K562 (cell line): ENCODE measurements at regions not wholly inside any gene's neighbourhood (a gene's known extent, or its start where the extent isn't known, plus 50 kb on each side); places are given as distances from the start of the nearest gene placed in this dataset.

Experiments
- ADNP ChIP-seq: fragments of 200-800 bp; sonication (Bioruptor generic); IDR thresholded peaks from 2 replicates; pipeline ENCODE4 v1.6.1; 2016; ENCODE audit warnings: missing genetic modification characterization, missing compliant biosample characterization
- CC2D1A ChIP-seq: fragments of 450-650 bp; IDR thresholded peaks from 2 replicates; pipeline ENCODE4 v1.6.1; 2017; ENCODE audit warnings: mild to moderate bottlenecking
- CREBBP ChIP-seq: IDR thresholded peaks from one replicate; pipeline ENCODE4 v1.6.1; 2012; ENCODE audit warnings: low read depth, mild to moderate bottlenecking, control low read depth, inconsistent platforms, low read length
- DIDO1 ChIP-seq: fragments of 450-650 bp; IDR thresholded peaks from 2 replicates; pipeline ENCODE4 v1.6.1; 2016; ENCODE audit warnings: low read depth, missing biosample characterization, missing genetic modification characterization
- EWSR1 ChIP-seq: fragments of 450-650 bp; IDR thresholded peaks from 2 replicates; pipeline ENCODE4 v1.6.1; 2018; ENCODE audit warnings: borderline replicate concordance, mild to moderate bottlenecking, low read depth, moderate library complexity; ENCODE audit not compliant: partially characterized antibody
- NFE2L1 ChIP-seq: fragments of 450-650 bp; IDR thresholded peaks from 2 replicates; pipeline ENCODE4 v1.6.1; 2016; ENCODE audit warnings: missing genetic modification characterization, low read depth, mild to moderate bottlenecking, missing compliant biosample characterization, moderate library complexity, borderline replicate concordance
- NFXL1 ChIP-seq: fragments of 450-650 bp; formaldehyde crosslinking; IDR thresholded peaks from 2 replicates; pipeline ENCODE4 v1.4.0; 2021; ENCODE audit warnings: mild to moderate bottlenecking
- RFX5 ChIP-seq: IDR thresholded peaks from 2 replicates; pipeline ENCODE4 v1.6.1; 2011; ENCODE audit warnings: low read depth, mild to moderate bottlenecking, improper control_type of control experiment, low read length
- THRAP3 ChIP-seq: fragments of 450-650 bp; IDR thresholded peaks from 2 replicates; pipeline ENCODE4 v1.6.1; 2016; ENCODE audit warnings: mild to moderate bottlenecking, inconsistent platforms, borderline replicate concordance
- XRCC3 ChIP-seq: fragments of 450-650 bp; IDR thresholded peaks from 2 replicates; pipeline ENCODE4 v1.6.1; 2017; ENCODE audit warnings: mild to moderate bottlenecking, moderate library complexity
- ZNF174 ChIP-seq: fragments of 250-450 bp; sonication (Bioruptor Pico); IDR thresholded peaks from 2 replicates; pipeline ENCODE4 v1.4.0; 2020; ENCODE audit warnings: mild to moderate bottlenecking
- ZNF175 ChIP-seq: fragments of 200-800 bp; sonication (Bioruptor generic); IDR thresholded peaks from 2 replicates; pipeline ENCODE4 v1.6.1; 2016; ENCODE audit warnings: low read depth, mild to moderate bottlenecking, missing genetic modification characterization, missing compliant biosample characterization
- TF ChIP-seq, protein P1 (sequence below): sonication (generic); formaldehyde crosslinking; IDR thresholded peaks from 2 replicates; pipeline ENCODE4 v1.8.0; 2023; ENCODE audit warnings: mild to moderate bottlenecking, missing genetic modification reagents
- TF ChIP-seq, protein P2 (sequence below): fragments of 250-450 bp; sonication (Bioruptor Pico); IDR thresholded peaks from 2 replicates; pipeline ENCODE4 v1.5.0; 2020; ENCODE audit warnings: mild to moderate bottlenecking, borderline replicate concordance
- TF ChIP-seq, protein P3 (sequence below): IDR thresholded peaks from 3 replicates; pipeline ENCODE4 v1.6.1; 2011; ENCODE audit warnings: borderline replicate concordance, mild to moderate bottlenecking, moderate library complexity; ENCODE audit not compliant: insufficient read length; ENCODE audit errors: extremely low read depth
- TF ChIP-seq, protein P4 (sequence below): IDR thresholded peaks from 2 replicates; pipeline ENCODE4 v1.6.1; 2016; ENCODE audit warnings: missing genetic modification characterization, missing compliant biosample characterization

DNA sequence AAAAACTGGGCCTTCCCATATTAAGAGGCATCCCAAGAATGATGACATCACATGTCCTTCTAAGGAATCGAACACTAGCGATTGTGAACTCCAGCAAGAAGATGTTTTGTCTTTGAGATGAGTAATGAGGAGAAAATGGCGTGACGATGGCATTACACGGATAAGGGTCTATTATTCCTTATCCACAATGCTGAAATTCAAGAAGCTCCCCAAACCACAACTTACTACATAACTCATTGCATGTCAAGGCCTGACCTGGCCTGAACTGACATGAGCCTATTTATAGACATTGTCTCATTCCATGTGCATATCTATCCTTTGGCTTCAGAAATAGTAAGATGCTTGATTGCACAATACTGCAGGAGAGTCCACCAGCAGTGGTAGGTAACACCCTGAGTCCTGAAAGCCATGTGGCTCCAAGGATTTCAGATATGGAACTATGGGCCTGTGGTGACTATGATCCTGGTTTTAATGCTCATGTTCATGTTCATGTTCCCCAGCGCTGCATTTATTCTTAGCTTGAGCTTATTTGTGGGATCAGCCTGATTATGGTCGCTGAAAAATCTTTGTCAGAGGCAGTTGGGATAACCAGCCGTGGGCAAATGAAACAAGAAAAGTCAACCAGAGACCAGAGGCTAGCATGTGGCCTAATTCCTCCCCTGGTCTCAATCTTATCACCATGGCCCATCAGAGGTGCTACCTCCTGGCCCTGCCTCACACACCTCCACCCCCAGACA is 183.2 kb upstream of the JARID2 start (continued):
- TF ChIP-seq CC2D1A (0 out of 2 replicates have a peak, but pooled peaks have one; percentile 10), DIDO1 (tag) (no peak), THRAP3 (no peak), ADNP (tag) (peak; percentile 81), RFX5 (0 out of 2 replicates have a peak, but pooled peaks have one; percentile 57), NFE2L1 (no peak), NFXL1 (CRISPR knock-in tag) (no peak), ZNF175 (CRISPR knock-in tag) (peak; percentile 96), EWSR1 (no peak), ZNF174 (no peak), CREBBP (no peak), XRCC3 (no peak)
- TF ChIP-seq, protein P1, sequence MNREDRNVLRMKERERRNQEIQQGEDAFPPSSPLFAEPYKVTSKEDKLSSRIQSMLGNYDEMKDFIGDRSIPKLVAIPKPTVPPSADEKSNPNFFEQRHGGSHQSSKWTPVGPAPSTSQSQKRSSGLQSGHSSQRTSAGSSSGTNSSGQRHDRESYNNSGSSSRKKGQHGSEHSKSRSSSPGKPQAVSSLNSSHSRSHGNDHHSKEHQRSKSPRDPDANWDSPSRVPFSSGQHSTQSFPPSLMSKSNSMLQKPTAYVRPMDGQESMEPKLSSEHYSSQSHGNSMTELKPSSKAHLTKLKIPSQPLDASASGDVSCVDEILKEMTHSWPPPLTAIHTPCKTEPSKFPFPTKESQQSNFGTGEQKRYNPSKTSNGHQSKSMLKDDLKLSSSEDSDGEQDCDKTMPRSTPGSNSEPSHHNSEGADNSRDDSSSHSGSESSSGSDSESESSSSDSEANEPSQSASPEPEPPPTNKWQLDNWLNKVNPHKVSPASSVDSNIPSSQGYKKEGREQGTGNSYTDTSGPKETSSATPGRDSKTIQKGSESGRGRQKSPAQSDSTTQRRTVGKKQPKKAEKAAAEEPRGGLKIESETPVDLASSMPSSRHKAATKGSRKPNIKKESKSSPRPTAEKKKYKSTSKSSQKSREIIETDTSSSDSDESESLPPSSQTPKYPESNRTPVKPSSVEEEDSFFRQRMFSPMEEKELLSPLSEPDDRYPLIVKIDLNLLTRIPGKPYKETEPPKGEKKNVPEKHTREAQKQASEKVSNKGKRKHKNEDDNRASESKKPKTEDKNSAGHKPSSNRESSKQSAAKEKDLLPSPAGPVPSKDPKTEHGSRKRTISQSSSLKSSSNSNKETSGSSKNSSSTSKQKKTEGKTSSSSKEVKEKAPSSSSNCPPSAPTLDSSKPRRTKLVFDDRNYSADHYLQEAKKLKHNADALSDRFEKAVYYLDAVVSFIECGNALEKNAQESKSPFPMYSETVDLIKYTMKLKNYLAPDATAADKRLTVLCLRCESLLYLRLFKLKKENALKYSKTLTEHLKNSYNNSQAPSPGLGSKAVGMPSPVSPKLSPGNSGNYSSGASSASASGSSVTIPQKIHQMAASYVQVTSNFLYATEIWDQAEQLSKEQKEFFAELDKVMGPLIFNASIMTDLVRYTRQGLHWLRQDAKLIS (CRISPR knock-in tag) = no peak
- TF ChIP-seq, protein P2, sequence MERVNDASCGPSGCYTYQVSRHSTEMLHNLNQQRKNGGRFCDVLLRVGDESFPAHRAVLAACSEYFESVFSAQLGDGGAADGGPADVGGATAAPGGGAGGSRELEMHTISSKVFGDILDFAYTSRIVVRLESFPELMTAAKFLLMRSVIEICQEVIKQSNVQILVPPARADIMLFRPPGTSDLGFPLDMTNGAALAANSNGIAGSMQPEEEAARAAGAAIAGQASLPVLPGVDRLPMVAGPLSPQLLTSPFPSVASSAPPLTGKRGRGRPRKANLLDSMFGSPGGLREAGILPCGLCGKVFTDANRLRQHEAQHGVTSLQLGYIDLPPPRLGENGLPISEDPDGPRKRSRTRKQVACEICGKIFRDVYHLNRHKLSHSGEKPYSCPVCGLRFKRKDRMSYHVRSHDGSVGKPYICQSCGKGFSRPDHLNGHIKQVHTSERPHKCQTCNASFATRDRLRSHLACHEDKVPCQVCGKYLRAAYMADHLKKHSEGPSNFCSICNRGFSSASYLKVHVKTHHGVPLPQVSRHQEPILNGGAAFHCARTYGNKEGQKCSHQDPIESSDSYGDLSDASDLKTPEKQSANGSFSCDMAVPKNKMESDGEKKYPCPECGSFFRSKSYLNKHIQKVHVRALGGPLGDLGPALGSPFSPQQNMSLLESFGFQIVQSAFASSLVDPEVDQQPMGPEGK (CRISPR knock-in tag) = no peak
- TF ChIP-seq, protein P3, sequence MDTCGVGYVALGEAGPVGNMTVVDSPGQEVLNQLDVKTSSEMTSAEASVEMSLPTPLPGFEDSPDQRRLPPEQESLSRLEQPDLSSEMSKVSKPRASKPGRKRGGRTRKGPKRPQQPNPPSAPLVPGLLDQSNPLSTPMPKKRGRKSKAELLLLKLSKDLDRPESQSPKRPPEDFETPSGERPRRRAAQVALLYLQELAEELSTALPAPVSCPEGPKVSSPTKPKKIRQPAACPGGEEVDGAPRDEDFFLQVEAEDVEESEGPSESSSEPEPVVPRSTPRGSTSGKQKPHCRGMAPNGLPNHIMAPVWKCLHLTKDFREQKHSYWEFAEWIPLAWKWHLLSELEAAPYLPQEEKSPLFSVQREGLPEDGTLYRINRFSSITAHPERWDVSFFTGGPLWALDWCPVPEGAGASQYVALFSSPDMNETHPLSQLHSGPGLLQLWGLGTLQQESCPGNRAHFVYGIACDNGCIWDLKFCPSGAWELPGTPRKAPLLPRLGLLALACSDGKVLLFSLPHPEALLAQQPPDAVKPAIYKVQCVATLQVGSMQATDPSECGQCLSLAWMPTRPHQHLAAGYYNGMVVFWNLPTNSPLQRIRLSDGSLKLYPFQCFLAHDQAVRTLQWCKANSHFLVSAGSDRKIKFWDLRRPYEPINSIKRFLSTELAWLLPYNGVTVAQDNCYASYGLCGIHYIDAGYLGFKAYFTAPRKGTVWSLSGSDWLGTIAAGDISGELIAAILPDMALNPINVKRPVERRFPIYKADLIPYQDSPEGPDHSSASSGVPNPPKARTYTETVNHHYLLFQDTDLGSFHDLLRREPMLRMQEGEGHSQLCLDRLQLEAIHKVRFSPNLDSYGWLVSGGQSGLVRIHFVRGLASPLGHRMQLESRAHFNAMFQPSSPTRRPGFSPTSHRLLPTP = no peak
- TF ChIP-seq, protein P4, sequence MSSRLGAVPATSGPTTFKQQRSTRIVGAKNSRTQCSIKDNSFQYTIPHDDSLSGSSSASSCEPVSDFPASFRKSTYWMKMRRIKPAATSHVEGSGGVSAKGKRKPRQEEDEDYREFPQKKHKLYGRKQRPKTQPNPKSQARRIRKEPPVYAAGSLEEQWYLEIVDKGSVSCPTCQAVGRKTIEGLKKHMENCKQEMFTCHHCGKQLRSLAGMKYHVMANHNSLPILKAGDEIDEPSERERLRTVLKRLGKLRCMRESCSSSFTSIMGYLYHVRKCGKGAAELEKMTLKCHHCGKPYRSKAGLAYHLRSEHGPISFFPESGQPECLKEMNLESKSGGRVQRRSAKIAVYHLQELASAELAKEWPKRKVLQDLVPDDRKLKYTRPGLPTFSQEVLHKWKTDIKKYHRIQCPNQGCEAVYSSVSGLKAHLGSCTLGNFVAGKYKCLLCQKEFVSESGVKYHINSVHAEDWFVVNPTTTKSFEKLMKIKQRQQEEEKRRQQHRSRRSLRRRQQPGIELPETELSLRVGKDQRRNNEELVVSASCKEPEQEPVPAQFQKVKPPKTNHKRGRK = no peak
